ENCODE measurements at regions not wholly inside any gene's neighbourhood (a gene's known extent, or its start where the extent isn't known, plus 50 kb on each side); places are given as distances from the start of the nearest gene placed in this dataset.

DNA sequence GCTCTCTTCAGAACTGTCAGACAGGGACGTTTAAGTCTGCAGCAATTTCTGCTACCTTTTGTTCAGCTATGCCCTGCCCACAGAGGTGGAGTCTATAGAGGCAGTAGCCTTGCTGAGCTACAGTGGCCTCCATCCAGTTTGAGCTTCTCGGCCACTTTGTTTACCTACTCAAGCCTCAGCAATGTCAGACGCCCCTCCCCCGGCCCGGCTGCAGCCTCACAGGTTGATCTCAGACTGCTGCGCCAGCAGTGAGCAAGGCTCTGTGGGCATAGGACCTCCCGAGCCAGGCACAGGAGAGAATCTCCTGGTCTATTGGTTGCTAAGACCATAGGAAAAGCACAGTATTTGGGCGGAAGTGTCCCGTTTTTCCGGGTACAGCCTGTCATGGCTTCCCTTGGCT, 89.9 kb upstream of the PDC start:
- DNase-seq: no peak

DNA sequence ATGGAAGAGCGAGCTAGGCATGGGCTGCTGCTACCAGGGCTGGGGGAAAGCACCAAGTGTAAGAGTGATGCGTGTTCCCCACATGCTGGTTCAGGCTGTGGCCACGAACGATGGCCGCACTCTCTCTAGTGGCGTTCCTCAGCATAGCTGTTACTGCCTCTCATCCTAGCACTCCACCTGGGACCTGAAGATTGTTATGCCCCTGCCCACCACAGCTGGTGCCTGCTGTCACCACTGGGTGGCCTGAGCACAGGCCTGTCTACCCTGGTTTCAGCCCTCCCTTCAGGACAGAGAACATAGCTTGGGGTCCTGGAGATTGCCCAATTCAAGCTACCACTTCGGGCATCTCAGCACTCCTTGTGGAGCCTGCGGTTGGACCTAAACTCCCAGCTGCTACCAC, 80.1 kb upstream of the PDC start:
- no peak for DNase-seq

DNA sequence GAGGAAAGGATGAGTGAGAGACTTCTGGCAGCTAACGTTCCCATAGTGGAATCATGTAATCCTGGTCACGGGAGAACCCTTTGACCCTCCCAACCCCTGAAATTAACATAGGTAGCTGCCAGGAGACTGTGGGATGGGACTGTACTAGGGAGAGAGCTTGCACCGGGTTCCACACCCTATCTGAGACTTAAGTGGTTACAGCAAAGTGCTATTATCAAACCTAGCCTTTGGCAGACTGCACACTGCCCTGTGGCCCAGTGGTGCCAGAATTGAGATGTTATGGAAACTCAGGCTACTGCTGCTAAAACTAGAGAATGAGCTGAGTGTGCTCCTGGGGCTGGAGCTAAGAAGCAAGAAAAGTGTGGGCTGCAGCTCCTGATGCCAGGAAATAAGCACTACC, 79.6 kb upstream of the PDC start:
- DNase-seq: no peak

DNA sequence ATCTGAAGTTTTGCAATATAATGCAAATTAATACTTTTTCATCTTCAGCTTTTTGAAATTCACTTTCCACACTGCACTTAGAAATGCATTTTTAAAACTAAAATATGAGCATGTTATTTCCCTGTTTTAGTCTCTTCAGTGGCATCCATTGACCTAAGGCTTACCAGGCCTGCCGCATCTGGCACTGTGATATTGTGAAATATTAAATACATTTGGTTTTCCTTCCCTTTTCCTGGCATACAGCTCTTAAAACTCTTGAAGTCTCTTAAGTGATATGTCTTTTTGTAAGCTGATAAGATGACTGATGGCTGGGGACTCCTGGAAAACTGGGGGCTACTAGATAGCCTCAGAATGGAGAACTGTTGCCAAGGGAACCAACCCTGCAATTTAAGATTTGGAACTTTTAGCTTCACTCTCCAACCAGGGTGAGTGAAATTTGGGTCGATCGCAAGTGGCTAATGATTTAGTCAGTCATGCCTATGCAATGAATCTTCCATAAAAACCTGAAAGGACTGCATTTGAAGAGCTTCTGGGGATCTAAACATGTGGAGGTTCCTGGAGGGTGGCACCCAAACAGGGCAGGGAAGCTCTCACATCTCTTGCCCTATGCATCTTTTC, 75.5 kb upstream of the PDC start:
- DNase-seq: no peak

DNA sequence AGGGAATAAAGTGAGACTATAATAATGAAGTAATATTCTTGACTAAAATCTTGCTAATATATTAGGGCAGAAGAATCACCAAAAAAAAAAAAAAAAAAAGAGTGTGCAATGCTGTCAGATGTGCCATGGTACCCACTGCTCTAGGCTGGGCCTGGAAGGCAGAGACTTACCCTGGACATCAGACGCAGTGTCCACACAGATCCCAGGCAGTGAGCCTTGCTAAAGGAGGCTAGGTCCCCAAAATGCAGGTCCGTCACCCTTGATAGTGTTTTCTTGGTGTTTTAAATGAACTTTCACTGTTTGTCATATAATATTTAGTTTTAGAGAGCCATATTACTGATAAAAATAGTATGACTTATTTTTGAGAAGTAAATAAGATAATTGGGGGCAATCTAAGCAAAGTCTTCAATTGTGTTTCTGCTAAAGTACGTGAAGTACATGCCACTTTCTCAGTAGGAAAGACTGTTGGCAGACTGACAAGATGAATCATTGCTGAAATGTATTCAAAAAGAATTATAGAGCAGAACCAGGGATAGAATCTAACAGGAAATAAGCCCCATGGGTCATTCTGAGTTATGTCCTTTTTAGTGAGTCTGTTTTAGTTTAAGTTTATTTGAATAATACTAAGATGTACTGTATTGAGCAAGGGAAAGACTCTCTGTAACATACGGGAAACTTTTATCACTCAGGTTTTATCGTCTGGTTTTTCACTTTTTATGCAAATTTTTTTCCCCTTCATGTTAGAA, 74.6 kb upstream of the PDC start:
- DNase-seq: no peak

DNA sequence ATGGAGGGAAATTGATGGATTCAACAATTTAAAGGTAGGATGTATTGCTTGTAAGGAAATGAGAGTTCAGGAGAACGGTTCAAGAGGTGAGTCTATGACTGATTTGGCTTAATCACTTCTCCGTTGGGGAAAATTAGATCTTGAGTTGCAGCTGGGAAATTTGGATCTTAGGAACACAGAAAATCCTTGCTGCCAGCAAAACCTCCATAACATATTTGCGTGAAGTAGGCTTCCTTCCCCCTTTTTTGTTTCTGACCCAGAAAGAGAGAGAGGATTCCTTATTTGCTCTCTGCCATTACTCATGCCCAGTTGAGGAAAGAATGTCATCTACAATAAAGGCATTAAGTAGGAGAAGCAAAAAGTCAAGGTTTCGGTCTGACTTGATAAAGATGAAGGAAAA, 73.5 kb upstream of the PDC start:
- no peak for DNase-seq

DNA sequence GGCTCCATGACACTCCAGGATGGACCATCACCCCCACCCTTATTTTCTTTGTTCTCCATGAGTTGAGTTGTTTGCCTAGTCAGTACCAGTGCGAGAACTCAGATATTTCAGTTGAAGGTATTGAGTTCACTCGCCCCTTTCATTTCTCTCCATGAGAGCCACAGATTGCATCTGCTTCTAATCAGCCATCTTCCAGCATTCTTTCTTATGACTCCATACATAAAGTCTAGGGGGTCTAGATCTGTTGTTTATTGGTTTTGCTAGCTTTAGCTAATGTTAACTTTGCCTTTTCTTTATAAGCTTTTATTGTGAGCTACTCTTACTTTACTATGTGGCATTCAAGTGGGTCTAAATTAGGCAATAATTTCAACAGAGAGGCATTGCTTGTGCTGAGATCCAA, 71.6 kb upstream of the PDC start:
- no peak for DNase-seq

DNA sequence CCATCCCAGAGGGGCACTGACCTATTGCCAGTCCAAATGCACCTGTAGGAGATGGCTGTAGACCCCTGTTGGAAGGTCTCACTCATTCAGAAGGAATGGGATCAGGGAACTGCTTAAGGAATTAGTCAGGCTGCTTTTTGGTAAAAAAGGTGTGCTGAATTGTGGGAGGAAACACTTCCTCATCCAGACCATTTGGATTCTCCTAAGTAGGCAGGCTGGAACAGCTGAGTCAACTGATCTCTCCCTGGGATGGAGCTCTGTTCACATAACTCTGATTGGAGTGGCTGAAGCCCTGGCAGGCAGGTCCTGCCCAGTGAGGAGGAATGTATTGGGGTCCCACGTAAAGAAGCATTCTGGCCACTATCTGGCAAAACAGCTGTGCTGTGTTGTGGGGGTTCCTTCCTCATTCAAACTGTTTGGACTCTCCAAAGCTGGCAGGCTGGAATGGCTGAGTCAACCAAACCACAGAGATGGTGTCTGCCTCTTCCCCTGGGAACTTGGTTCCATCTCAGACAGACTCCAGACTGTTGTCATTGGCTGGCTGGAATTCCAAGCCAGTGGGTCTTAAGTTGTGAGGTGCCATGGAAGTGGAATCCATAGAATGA, 70.7 kb upstream of the PDC start:
- no peak for DNase-seq

DNA sequence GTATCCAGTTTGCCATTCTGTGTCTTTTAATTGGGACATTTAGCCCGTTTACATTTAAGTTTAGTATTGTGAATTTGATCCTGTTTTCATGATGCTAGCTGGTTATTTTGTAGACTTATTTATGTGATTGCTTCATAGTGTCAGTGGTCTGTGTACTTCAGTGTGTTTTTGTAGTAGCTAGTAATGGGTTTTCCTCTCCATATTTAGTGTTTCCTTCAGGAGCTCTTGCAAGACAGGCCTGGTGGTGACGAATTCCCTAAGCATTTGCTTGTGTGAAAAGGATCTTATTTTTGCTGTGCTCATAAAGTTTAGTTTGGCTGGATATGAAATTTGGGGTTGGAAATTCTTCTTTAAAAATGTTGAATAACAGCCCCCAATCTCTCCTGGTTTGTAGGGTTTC, 69.2 kb upstream of the PDC start:
- no peak for DNase-seq

DNA sequence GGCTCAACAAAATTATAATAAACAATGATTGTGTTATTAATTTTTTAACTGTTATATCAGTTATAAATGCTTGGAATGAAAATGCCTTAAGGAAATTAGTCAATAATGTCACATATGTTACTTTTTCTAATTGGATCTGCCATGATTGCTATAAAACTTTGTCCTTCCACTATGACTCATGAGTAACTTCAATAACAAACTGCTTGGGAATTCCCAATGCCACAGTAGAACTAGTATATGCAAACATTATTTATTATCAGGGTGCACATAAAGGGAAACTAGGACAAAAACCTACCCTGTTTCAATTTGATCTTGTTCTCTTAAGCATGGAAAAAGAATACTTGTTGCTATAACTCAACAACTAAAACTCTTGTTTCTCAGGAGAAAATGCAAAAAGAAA, 59.1 kb upstream of the PDC start:
- DNase-seq: no peak

DNA sequence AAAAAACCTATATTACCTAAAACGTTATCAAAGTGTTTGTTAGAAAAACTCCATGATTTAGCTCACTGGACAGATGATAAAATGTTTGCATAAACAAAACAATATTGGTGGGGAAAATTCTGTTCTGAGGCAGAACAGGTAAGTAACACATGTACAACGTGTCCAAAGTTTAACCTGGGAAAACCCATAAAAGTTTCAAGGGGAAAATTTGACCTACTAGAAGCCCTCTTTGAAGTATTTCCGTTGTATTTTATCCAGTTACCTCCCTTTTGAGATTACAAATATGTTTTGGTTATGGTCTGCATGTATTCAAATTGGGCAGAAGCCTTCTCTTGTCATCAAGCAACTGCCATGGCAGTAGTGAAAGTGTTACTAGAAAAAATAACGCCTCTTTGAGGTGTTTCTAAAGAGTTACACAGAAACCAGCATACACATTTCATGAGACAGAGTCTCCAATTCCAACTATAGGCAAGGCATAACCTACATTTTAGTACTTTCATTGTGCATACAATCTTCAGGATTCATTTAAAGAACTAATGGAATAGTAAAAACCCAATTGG, 58.0 kb upstream of the PDC start:
- DNase-seq: no peak

DNA sequence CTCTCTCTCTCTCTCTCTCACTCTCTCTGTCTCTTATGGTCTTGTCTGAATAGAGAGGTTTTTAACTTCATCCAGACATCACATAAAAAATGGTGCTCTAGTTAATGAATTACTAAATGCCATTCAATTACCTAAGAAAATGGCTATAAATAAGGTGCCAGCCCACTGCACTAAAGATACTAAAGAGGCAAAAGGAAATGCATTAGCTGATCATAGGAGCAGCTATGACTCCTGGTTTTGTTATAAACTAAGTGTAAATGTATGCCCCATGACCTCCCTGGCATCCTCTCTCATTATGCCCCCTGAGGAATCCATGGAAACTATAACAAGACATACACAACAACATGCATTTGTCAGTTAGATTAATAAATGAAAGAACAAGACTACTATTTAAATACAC, 57.5 kb upstream of the PDC start:
- DNase-seq: no peak

DNA sequence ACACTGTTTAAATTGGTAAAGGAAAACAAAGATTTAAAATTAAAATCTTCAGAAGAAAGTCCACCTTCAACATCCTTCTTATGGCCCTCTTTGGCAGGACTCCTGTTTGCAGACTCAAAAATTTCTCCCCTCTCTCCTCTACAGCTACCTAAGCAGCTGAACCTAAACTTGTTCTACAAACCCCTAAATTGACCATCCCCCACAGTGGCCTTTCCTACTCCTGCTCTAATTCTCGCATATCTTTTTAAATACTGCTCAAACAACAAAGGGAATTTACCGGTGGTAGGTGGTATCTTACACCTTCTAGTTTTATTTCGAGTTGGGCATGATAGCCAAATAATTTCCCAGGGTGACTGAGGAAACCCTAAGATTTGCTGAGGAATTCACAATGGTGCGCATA, 53.5 kb upstream of the PDC start:
- no peak for DNase-seq

DNA sequence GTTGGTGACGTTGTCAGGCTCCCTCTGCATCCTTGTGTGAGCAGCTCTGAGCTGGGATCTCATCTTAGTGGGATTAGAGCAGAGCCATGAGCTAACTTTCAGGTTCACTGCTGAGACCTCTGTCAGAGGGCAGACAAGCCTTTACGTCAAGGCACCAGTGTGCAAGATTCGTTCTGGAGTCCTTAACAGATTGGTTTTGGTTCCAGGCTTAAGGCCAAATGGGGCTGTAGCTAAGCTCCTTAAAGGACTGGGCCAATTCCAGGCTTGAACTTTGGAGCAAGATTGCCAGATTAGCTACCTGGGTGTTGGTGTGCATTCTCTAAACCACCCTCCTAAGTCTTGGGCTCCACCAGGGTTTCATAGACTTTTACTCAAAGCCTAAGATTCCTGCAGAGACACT, 52.6 kb upstream of the PDC start:
- DNase-seq: no peak

DNA sequence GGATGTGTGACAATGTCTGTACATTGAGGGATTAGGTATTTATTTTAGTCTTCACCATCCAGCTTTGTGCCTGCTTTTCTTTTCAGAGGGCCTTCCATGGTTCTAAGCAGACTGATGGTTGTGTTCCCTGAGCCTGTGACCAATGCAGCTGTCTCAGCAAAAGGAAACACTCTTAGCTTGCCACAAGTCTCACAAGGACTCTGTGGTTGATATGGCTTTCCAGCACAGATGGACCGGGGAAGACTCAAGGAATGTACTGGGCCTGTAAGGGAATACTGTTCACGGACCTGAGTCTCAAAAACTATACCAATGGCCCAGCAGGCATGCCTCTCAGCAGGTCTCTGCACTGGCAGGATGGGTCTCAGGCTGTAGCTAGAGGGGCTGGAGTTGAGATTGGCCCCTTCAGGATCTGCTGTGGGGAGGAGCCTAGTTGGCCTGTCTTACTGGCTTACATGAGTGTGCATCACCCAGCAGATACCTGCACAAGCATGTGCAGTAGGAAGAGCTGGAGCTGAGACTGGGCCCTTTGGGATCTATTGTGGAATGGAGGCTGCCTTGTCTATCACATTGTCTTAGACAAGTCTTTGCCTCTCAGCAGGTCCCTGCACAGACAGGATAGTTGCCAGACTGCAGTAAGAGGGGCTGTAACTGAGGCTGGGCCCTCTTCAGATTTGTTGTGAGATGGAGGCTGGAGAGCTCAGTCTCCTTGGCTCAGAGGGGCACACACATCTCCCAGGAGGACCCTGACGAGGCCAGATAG, 52.0 kb upstream of the PDC start:
- DNase-seq: no peak

DNA sequence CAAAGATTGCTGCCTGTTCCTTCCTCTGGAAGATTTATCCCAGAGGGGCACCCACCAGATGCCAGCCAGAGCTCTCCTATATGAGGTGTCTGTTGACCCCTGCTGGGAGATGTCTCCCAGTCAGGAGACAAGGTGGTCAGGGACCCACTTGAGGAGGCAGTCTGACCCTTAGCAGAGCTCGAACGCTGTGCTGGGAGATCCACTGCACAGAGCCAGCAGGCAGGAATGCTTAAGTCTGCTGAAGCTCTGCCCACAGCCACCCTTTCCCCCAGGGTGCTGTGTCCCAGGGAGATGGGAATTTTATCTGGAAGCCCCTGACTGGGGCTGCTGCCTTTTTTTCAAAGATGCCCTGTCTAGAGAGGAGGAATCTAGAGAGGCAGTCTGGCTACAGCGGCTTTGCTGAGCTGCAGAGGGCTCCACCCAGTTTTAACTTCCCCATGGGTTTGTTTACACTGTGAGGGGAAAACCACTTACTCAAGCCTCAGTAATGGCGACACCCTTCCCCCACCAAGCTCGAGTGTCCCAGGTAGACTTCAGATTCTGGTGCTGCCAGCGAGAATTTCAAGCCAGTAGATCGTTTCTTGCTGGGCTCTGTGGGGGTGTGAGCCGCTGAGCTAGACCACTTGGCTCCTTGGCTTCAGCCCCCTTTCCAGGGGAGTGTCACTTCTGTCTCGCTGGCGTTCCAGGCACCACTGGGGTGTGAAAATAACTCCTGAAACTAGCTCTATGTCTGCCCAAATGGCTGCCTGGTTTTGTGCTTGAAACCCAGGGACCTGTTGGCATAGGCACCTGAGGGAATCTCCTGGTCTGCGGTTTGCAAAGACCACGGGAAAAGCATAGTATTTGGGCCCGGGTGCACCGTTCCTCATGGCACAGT, 51.1 kb upstream of the PDC start:
- DNase-seq: no peak
